Cardiac septum (tissue), 1 donor: ENCODE measurements at regions not wholly inside any gene's neighbourhood (a gene's known extent, or its start where the extent isn't known, plus 50 kb on each side); places are given as distances from the start of the nearest gene placed in this dataset.
"Not testable (repeated sequence)": the region's sequence is repeated elsewhere in the genome, so short reads cannot be mapped to it uniquely, and the experiment has no call there.

Source experiments
- DNase-seq: peaks from one replicate; pipeline ENCODE4 v3.0.0-alpha.2; 2020; ENCODE audit warnings: low spot score
- intact Hi-C: fragments of 100-400 bp; cut with DNase I; formaldehyde crosslinking; loops from one replicate; pipeline ENCODE4 v1.14.0; 2022
- donor health status: DM: no; HTN: no; CAD: no.

DNA sequence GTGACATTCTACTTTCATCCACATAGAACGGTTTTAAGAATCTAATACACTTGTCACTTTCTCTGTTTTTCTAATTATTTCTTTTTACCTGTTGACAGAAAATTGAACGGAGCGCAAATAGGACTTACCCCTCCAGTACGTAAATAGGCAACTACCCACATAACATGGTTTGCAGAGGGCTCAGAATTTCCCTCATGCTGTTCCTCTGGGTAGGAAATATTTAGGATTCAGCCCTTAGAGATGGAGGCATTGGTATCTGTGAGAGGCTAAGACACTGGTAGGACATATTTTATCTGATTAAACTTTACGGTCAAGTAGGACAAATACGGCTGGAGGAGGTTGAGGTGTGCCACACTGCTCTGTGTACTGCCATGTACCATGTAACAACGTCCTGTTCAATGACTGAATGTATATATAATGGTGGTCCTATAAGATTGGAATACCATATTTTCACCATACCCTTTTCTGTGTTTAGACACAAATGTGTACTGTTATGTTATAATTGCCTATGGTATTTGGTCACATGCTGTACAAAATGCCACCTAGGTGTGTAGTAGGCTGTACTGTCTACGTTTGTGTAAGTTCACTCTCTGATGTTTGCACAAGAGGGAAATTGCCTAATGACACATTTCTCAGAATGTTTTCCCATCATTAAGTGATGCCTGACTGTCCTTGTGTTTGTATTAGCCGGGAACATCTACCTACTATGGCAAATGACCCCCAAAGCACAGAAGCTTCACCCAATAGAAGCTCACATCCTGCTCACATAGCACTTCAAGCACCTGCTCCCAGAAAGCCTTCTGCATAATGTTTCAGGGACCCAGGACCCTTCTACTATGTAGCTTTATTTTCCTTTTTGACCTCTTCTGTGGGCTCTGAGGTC, 429.4 kb upstream of the AKR1E2 start:
- DNase-seq, result no peak
- intact Hi-C loops, result no loop called here

DNA sequence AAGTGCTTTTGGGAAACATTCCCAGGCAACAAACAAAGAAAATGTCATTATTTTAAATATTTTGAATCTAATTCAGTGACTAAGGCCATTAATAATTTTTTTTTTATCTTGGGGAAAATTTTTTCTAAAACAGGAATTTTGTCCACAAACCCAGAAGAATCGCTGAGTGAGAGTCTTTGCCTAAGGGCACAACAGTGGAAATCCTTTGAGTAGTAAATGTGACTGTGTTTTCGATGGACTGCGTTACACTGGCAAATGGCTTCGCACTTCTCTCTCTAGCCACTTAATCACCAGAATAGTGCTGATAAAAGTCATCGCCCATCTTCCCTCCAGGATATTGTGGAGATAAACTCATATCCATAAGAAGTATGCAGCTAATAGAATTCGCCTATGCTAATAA, 430.3 kb upstream of the AKR1E2 start:
- intact Hi-C loops, result no loop called here
- DNase-seq, result no peak

- intact Hi-C loops, DNase-seq: not testable (repeated sequence)
These were observed 431.6 kb upstream of the AKR1E2 start for GRCh38 chr10:4394455-4394854.

- no peak for DNase-seq
- intact Hi-C loops, result no loop called here
These were observed 434.3 kb upstream of the AKR1E2 start for GRCh38 chr10:4391683-4392082.

DNA sequence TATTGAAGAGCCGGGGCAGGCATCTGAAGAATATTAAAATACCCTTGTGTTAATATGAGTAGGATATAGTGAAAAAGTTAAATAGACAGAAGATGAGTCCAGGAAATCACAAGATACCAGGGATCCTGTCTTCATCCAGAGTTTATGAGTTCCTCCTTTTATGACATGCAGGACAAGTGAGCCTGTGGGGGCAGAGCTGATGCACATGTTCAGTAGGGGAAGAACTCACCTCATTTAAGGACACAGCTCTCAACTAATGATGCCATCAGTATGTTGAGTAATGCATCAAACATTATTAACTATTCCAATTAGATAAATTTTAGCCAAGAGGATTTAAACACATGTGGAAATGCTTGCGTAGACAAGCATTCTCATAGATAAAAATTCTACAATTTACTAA, 435.8 kb upstream of the AKR1E2 start:
- intact Hi-C loops, result no loop called here
- DNase-seq, result no peak

DNA sequence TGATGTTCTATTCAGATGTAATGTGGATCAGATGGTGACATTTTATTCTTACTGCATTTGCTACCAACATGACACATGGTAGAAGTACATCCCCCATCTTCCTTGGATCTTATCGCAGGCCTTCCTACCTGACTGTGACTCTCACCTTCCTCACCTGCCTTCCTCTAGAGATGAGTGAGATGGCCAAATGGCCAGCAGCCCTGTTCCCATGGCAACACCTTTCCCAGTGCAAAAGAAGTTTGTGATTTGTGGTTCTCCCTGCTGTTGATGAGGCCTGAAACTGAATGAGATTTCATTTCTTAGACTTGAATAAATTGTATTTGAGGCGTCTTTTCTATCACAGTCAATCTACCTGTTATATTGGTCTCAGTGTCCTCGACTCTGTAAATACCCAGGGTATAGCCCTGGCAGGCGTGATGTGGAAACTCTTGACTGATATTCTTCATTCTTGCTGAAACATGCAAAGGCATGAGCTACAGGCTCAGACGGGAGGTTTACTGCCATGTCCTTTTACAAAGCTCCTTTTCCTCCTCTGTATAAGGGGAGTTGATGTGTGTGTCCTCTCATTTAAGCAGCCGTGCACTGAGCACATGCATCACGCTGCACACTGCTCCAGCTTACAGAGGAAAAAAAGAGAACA, 440.7 kb upstream of the AKR1E2 start:
- DNase-seq, result no peak
- intact Hi-C loops, result no loop called here

- intact Hi-C loops, result no loop called here
- DNase-seq, result no peak
These were observed 441.8 kb upstream of the AKR1E2 start for GRCh38 chr10:4384245-4384644.

DNA sequence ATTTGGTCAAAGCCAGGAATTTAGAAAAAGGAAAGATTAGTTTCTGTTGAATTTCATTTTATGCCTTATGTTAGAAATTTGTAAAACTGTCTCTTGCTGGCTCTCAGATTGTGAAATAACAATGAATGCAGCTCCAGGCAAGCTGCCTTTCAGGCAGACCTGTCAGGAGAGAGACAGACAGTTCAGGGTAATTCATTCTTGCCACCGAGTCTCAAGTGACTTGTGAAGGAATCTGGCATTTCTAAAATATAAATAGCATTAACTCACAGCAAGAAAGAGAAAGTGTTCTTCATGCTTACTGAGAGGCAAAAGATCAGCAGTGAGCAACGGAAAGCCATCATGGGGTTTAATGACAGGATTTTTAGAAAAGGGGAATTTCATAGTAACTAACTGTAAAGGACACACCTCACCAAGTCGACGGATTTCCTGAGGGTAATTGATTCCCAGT, 442.3 kb upstream of the AKR1E2 start:
- intact Hi-C loops, result no loop called here
- no peak for DNase-seq

GRCh38 chr10:4382811-4383210, 443.2 kb upstream of the AKR1E2 start:
- no peak for DNase-seq
- intact Hi-C loops, result no loop called here

DNA sequence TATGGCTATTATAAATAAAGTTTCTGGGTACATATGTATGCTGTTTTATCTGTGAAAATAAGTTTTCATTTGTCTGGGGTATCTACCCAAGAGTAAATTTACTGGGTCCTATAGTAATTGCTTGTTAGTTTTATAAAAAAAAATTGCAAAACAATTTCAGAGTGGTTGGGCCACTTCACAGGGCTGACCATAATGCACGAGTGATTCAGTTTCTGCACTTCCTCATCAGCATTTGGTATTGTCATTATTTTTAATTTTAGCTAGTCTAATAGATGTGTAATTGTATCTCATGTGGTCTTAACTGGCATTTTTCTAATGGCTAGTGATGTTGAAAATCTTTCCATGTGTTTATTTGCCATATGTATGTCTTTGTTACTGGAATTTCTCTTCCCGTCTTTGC, 452.4 kb upstream of the AKR1E2 start:
- intact Hi-C loops, result no loop called here
- no peak for DNase-seq

- intact Hi-C loops, result no loop called here
These were observed 452.9 kb upstream of the AKR1E2 start for GRCh38 chr10:4373098-4373497.

DNA sequence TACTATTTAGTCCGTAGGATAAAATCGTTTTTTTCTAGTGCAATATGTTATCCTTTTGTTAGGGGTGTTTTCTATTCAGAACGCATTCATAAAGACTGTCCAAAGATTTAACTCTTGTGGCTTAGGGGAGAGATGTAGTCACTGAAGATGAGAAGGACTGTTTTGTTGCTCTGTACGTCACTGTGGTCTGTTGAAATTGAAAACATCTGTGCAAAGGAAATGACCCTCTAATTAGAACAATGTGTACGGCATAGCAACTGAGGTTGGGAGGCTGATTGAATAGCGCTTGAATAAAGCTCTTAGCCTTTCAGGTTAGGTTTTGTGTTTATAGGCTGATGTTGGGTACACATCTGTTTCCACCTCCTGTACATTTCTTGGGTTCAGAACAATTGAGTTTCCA, 453.4 kb upstream of the AKR1E2 start:
- DNase-seq, result no peak
- intact Hi-C loops, result no loop called here

More at GRCh38 chr10:4373098-4373497, 452.9 kb upstream of the AKR1E2 start:
- DNase-seq, result no peak

DNA sequence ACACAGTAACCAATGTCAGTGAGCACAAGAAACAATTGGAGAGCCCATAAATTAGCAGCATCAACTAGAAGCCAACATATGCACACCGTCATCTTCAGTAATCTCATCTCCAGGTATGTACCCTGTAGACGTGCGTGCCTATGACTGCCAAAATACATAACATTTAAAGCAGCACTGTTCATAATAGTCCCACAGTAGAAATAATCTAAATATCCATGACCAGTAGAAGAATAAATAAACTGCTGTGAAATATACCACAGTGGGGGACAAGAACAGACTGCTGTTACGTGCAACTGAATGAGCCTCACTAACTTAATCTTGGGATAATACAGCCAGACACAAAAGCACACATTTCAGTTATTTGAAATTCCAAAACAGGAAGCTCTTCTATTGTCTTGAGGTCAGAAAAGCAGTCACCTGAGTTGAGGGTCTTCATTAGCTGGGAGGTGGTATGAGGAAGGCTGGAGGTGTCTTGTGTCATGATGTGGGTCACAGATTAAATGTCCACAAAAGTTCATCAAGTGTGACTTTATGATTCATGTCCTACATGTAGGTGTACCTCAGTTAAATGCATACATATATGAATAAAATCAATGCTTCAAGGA, 454.2 kb upstream of the AKR1E2 start:
- DNase-seq, result no peak
- intact Hi-C loops, result no loop called here

DNA sequence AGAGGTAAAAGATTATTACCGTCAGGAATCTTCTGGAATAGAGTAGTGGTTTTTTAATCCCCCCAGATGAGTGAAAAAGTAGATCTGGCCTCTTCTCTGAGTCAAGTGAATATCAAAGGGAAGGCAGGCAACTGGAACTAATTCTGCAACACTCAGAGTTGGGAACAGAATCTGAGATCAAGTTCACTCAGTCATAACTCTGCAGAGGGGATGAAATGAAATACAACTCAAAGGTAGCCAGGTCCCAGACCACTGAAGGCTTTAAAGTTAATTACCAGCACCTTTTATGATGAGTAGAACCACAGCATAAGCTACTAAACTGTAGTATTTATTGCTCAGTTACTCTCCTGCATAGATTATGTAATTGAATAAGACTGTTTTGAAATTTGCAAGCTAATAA, 455.6 kb upstream of the AKR1E2 start:
- intact Hi-C loops, result no loop called here
- no peak for DNase-seq

GRCh38 chr10:4361581-4361980, 464.4 kb upstream of the AKR1E2 start:
- intact Hi-C loops, result no loop called here
- DNase-seq, result no peak

GRCh38 chr10:4359003-4359402, 467.0 kb upstream of the AKR1E2 start:
- DNase-seq, result no peak
- intact Hi-C loops, result no loop called here

DNA sequence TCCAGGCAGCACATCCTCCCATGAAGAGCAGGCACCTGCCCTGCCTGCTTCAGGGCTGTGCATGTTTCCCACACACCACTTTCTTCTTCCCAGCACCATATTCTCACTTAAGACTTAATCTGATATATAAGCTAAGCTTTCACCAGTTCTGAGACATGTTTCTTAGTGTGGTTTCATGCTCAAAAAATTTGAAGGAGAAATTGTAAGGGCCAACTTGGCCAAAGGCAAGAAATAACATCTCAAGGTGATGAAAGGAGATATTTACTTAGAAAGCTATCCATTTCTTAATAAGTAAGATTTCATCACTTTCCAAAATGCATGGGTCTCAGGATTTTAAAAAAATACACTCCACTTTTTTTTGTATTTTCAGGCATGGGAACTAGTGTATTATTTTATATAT, 468.1 kb upstream of the AKR1E2 start:
- intact Hi-C loops, result no loop called here
- no peak for DNase-seq

DNA sequence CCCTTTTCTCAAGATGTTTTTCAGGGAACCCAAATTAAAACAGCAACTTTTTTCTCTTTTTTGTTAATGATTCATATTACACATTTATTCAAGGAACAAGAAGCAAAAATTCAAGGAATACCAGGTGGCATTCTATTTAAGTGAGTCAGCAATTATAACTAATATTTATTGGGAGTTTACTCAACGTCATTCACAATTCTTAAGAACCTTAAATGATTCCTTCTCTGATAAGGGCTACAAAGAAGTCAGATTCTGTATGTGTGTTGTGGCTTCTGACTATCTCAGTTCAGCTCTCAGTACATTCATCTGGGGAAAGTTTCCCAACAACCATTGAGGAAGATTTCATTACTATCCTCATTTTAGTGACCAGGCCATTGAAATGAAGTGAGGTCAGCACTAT, 470.7 kb upstream of the AKR1E2 start:
- intact Hi-C loops, result no loop called here
- DNase-seq, result no peak

GRCh38 chr10:4354382-4354812, 471.6 kb upstream of the AKR1E2 start:
- no peak for DNase-seq
- intact Hi-C loops, result no loop called here

GRCh38 chr10:4353964-4354363, 472.0 kb upstream of the AKR1E2 start:
- intact Hi-C loops, result no loop called here

More at GRCh38 chr10:4353964-4354363, 472.0 kb upstream of the AKR1E2 start:
- DNase-seq, result no peak
